Duodenal mucosa (tissue), 2 donors: ENCODE measurements at regions not wholly inside any gene's neighbourhood (a gene's known extent, or its start where the extent isn't known, plus 50 kb on each side); places are given as distances from the start of the nearest gene placed in this dataset.

ENCODE experiments used
- H3K27ac ChIP-seq: one replicate; pipeline ENCODE4 v1.7.0; 2013; ENCODE audit warnings: low read depth, low read length
- H3K27me3 ChIP-seq, 2 donors: one replicate each; pipeline ENCODE4 v1.7.0; 2013; ENCODE audit warnings: low read length in 2 of 2, control low read depth in 1 of 2; ENCODE audit not compliant: insufficient read depth in 2 of 2, control insufficient read depth in 1 of 2
- H3K36me3 ChIP-seq, 2 donors: one replicate each; pipeline ENCODE4 v1.7.0; 2013; ENCODE audit warnings: low read length in 2 of 2, control low read depth in 1 of 2; ENCODE audit not compliant: insufficient read depth in 2 of 2, control insufficient read depth in 1 of 2
- H3K4me1 ChIP-seq, 2 donors: one replicate each; pipeline ENCODE4 v1.7.0; 2013; ENCODE audit warnings: low read length in 2 of 2, control low read depth in 1 of 2; ENCODE audit not compliant: insufficient read depth in 2 of 2, control insufficient read depth in 1 of 2
- H3K4me3 ChIP-seq, 2 donors: one replicate each; pipeline ENCODE4 v1.7.0; 2013; ENCODE audit warnings: low read length in 2 of 2, low read depth in 1 of 2
- H3K9ac ChIP-seq, 2 donors: one replicate each; pipeline ENCODE4 v1.7.0; 2013; ENCODE audit warnings: low read length in 2 of 2, low read depth in 1 of 2
- H3K9me3 ChIP-seq, 2 donors: one replicate each; pipeline ENCODE4 v1.7.0; 2013; ENCODE audit warnings: low read length in 2 of 2, control low read depth in 1 of 2; ENCODE audit not compliant: control insufficient read depth in 1 of 2

- Histone ChIP-seq H3K9ac (no peak overlapping the region), H3K9me3 (no peaks in the 10 kb centered on the region), H3K36me3 (no peaks in the 10 kb centered on the region), H3K27me3 (no peaks in the 10 kb centered on the region), H3K4me1 (peaks cover 0 to 18% of the 10 kb centered on the region in 2 donors), H3K4me3 (no peak overlapping the region), H3K27ac (no peak overlapping the region)
These were observed 64.5 kb upstream of the PIP5K1B start for GRCh38 chr9:68640421-68641089.

- H3K4me3 ChIP-seq, result no peak overlapping the region
- H3K4me1 ChIP-seq, result no peaks in the 10 kb centered on the region
- H3K27ac ChIP-seq, result no peak overlapping the region
- no peaks in the 10 kb centered on the region for H3K9me3 ChIP-seq
- H3K9ac ChIP-seq, result no peak overlapping the region
- H3K36me3 ChIP-seq, result no peaks in the 10 kb centered on the region
- H3K27me3 ChIP-seq, result no peaks in the 10 kb centered on the region
These were observed 60.9 kb upstream of the PIP5K1B start for GRCh38 chr9:68643901-68644809.

- H3K27ac ChIP-seq, result no peak overlapping the region
- no peaks in the 10 kb centered on the region for H3K27me3 ChIP-seq
- H3K9me3 ChIP-seq, result no peaks in the 10 kb centered on the region
- H3K4me3 ChIP-seq, result no peak overlapping the region
- no peaks in the 10 kb centered on the region for H3K36me3 ChIP-seq
- H3K4me1 ChIP-seq, result no peaks in the 10 kb centered on the region
- no peak overlapping the region for H3K9ac ChIP-seq
These were observed 60.2 kb upstream of the PIP5K1B start for GRCh38 chr9:68644831-68645230.

- Histone ChIP-seq H3K36me3 (no peaks in the 10 kb centered on the region), H3K4me1 (peaks cover 0 to 12% of the 10 kb centered on the region in 2 donors), H3K9ac (no peak overlapping the region), H3K4me3 (no peak overlapping the region), H3K9me3 (no peaks in the 10 kb centered on the region), H3K27ac (no peak overlapping the region), H3K27me3 (no peaks in the 10 kb centered on the region)
These were observed 56.9 kb upstream of the PIP5K1B start for GRCh38 chr9:68648164-68648563.

GRCh38 chr9:68648971-68649370 lies 56.1 kb upstream of the PIP5K1B start:
- no peaks in the 10 kb centered on the region for H3K9me3 ChIP-seq
- no peak overlapping the region for H3K9ac ChIP-seq
- no peak overlapping the region for H3K4me3 ChIP-seq
- no peaks in the 10 kb centered on the region for H3K36me3 ChIP-seq
- peaks cover 0 to 12% of the 10 kb centered on the region in 2 donors for H3K4me1 ChIP-seq
- no peak overlapping the region for H3K27ac ChIP-seq
- H3K27me3 ChIP-seq, result no peaks in the 10 kb centered on the region

DNA sequence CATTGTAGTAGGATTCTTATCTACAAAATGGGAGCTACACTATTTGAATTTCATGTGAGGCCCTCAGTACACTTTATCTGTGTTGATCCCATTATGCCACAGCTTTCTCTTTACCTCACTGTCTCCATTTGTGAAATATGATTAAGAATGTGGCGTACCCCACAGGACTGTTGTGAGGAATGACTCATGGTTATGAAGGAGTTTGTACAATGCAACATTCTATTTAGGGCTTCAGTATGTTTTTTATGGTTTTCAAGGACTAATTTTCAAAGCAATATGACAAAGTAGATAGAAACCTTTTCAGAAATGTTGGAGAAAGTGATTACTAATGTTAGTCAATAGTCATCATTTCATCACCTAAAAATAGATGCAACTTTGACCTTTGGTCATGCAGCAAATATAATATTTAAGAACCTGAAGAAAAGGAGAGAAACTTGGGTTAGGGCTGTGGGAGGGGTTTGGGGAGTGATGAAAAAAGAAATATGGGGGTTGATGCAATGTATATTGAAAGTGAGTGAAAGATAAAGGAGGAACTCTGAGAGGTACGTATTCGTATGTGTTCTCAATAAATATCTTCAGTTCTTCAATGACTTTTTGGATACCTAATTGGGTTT lies 53.7 kb upstream of the PIP5K1B start:
- H3K9ac ChIP-seq, result no peak overlapping the region
- H3K36me3 ChIP-seq, result no peaks in the 10 kb centered on the region
- no peak overlapping the region for H3K27ac ChIP-seq
- no peaks in the 10 kb centered on the region for H3K9me3 ChIP-seq
- H3K27me3 ChIP-seq, result no peaks in the 10 kb centered on the region
- peaks cover 0 to 12% of the 10 kb centered on the region in 2 donors for H3K4me1 ChIP-seq
- no peak overlapping the region for H3K4me3 ChIP-seq

GRCh38 chr9:68653141-68653595 lies 51.9 kb upstream of the PIP5K1B start:
- H3K27me3 ChIP-seq, result no peaks in the 10 kb centered on the region
- H3K4me3 ChIP-seq, result no peak overlapping the region
- H3K27ac ChIP-seq, result no peak overlapping the region
- H3K9ac ChIP-seq, result no peak overlapping the region
- H3K4me1 ChIP-seq, result peaks cover 0 to 12% of the 10 kb centered on the region in 2 donors
- no peaks in the 10 kb centered on the region for H3K9me3 ChIP-seq
- H3K36me3 ChIP-seq, result no peaks in the 10 kb centered on the region

- Histone ChIP-seq H3K9ac (no peak overlapping the region), H3K27ac (no peak overlapping the region), H3K27me3 (no peaks in the 10 kb centered on the region), H3K4me1 (peaks cover 0 to 12% of the 10 kb centered on the region in 2 donors), H3K36me3 (no peaks in the 10 kb centered on the region), H3K9me3 (no peaks in the 10 kb centered on the region), H3K4me3 (no peak overlapping the region)
These were observed 51.0 kb upstream of the PIP5K1B start for GRCh38 chr9:68654075-68654474.
